Stimulated activated CD4-positive, alpha-beta T cell treated with anti-CD3 and anti-CD28 coated beads, Interleukin-1b, Interleukin-23, amount 100 ng/mL, for 1 hour (primary cell): ENCODE measurements at regions not wholly inside any gene's neighbourhood (a gene's known extent, or its start where the extent isn't known, plus 50 kb on each side); places are given as distances from the start of the nearest gene placed in this dataset.
"Not testable (repeated sequence)": the region's sequence is repeated elsewhere in the genome, so short reads cannot be mapped to it uniquely, and the experiment has no call there.

ENCODE experiments used
- DNase-seq, 2 donors: peaks; one replicate each; pipeline ENCODE4 v3.0.0-alpha.2; 2020; ENCODE audit warnings: low read depth in 2 of 2

GRCh38 chr2:82814146-82814545, 1644.9 kb downstream of the SUCLG1 start:
- no peak for DNase-seq

DNA sequence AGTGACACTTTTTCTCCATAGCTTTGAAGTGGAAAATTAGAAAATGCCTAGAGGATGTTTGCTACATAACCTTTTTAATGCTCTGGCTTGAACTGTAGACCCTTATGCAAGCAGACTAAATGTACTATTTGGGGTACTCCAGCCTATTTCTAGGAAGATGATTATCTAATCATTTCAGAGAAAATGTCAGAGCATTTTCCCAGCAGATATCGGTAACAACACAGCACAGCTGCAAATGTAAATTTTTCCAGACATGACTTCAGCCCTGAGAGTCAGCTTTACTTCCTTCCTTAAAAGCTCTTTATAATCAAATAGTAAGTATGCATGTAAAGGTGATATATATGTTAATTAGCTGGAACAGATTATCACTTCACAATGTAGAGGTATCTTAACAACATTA, 1647.1 kb downstream of the SUCLG1 start:
- no peak for DNase-seq

DNA sequence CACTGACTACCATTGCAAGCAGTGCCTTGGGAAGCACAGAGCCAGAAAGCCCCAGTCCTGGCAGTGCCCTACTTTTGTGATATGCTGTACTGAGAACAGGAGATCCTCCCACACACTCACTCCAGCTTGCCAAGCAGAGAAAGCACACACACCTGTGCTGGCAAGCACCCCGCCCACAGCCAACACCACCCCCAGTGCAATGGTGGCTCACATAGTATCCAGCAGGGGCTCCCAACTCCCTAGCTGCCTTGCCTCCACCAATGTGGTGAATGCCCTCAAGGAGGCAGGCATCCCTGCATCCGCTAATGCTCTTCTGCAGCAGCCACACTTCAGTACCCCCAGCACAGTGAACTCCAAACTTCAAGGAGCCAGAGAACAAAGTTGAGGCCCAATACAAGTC, 1655.8 kb downstream of the SUCLG1 start:
- no peak for DNase-seq

- no peak for DNase-seq
Measured at GRCh38 chr2:82797469-82797868, 1661.6 kb downstream of the SUCLG1 start.

- no peak for DNase-seq
Measured at GRCh38 chr2:82796132-82796531, 1662.9 kb downstream of the SUCLG1 start.

GRCh38 chr2:82795446-82795845, 1663.6 kb downstream of the SUCLG1 start:
- DNase-seq = no peak

- DNase-seq = no peak
Measured at GRCh38 chr2:82793711-82794435, 1665.2 kb downstream of the SUCLG1 start.

- DNase-seq = no peak
Measured at GRCh38 chr2:82792316-82792715, 1666.8 kb downstream of the SUCLG1 start.

- DNase-seq = no peak
Measured at GRCh38 chr2:82790206-82791021, 1668.7 kb downstream of the SUCLG1 start.

DNA sequence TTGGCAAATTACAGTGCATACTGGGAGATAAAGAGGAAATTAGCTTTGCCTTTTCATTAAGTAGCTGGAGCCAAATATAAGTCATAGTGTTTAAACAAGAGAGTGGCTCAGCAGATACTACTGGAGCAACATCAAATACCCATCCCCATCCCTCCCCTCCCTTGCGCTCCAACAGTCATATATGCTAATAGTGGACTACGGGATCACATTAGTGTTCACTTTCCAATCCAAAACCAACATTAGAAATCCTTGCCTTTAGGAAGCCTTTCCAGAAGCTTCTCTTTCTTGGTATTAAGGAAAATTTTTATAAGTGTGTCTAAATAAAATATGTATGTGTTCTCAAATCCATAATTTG, 1669.3 kb downstream of the SUCLG1 start:
- DNase-seq = no peak

DNA sequence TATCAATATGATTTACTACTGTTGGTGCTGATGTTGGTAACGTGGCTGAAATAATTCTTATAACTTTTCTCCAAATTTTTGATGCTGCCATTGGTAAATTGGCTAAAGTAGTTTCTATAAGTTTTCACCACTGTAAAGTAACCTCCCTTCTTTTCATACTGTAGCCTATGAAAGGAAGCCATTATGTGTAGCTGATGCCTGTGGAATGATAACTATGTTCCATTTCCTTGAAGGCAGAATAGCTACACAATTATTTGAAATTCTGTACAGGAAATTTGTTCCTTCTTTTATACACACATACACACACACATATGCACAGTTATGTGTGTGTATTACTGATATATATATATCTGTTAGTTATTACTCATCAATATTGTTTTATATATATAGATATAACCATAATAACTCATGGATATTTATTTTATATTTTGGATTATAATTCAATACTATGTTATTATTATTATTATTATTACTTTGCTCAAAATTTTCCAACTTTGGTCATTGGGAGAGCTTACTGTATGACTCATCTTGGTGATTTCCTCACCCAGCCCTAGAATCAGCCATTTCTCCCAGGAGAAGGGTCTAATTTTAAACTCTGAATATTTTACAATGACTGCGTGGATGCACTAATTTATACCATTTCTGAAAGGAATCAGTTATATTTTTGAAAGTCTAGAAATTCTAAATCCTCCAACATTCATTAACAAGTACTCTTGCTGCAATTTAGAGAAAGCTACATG, 1677.7 kb downstream of the SUCLG1 start:
- DNase-seq = no peak

- DNase-seq = no peak
Measured at GRCh38 chr2:82780050-82780449, 1679.0 kb downstream of the SUCLG1 start.

DNA sequence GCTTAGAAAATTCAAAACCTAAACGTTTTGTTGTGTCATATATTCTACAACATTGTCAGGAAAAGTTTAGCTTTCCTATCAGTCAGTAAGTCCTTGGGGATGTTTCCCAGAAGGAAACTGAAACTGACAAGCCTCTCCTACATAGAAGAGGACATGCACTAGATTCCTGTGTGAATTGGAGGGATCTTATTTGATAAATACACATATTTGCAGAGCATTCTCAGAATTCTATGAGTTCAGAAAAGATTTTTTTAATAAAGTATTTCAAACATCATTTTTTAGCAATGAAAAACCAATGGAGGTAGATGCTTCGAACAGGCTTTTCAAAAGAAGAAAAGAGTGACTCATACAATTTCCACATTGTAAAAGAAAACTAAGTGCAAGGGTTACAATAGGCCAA, 1706.7 kb downstream of the SUCLG1 start:
- DNase-seq = no peak

GRCh38 chr2:82748653-82749052, 1710.4 kb downstream of the SUCLG1 start:
- no peak for DNase-seq

GRCh38 chr2:82740527-82740926, 1718.6 kb downstream of the SUCLG1 start:
- DNase-seq = no peak

DNA sequence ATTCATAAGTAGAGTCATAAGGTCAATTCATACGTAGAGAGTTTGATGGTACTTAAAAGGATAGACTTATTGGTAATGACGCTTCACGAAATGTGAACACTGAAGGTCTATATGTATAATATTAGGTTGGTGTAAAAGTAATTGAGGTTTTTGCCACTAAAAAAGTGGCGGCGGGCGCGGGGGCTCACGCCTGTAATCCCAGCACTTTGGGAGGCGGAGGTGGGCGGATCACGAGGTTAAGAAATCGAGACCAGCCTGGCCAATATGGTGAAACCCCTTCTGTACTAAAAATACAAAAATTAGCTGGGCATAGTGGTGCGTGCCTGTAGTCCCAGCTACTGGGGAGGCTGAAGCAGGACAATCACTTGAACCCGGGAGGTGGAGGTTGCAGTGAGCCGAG, 1721.1 kb downstream of the SUCLG1 start:
- DNase-seq = not testable (repeated sequence)

DNA sequence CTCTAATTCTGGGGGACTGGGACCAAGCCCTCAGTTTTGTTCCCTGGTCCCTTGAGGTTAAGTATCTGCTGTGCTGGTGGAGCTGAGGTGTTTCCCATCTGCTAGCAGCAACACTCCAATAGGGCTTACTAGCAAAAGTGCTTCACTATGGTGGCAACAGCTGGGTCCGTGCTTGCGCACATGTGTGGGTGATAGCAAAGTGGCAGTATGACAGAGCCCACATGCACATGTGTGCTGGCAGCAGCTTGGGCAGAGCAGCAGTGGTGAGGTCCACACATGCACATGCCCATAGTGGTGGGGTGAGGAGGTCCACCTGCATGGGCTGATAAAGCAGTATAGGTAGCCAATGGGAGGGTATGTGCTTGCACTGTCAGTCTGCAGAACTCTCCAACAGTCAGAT, 1723.7 kb downstream of the SUCLG1 start:
- DNase-seq = no peak

DNA sequence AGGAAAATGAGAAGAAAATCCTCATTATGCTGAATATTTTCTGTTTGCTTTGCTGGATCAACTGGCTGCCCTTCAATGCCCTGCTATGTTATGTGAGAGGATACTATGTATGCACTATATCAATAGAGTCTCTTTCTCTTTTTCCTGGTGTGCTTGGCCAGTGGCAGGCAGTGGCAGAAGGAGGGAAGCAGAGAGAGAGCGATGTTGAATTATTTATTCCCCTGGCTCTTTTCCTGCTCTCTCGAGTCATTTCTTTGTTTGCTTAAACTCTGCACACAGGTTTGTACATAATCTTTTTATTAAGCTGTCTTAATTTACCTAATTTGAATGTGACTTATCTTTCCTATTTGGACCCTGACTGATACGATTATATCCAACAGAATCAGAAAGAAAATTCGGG, 1727.3 kb downstream of the SUCLG1 start:
- no peak for DNase-seq

GRCh38 chr2:82730811-82731210, 1728.3 kb downstream of the SUCLG1 start:
- no peak for DNase-seq

- DNase-seq = no peak
Measured at GRCh38 chr2:82728090-82728489, 1731.0 kb downstream of the SUCLG1 start.

DNA sequence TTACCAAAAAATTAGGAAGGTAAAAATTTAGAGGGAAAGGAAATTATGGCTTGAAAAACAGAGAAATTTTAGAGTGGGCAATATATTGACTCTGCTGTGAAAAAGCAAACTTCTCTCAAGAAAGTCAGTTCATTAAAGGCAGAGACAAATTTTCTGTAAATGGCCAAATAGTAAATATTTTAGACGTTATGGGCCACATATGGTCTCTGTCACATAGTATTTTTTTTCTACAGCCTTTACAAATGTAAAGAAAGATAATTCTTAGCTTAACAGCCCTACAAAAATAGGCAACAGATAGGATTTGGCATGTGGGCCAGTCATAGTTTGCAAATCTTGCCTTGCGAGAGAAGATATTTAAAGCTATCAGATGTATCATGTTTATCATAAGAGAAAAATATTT, 1750.4 kb downstream of the SUCLG1 start:
- no peak for DNase-seq

- DNase-seq = no peak
Measured at GRCh38 chr2:82697231-82697630, 1761.8 kb downstream of the SUCLG1 start.

DNA sequence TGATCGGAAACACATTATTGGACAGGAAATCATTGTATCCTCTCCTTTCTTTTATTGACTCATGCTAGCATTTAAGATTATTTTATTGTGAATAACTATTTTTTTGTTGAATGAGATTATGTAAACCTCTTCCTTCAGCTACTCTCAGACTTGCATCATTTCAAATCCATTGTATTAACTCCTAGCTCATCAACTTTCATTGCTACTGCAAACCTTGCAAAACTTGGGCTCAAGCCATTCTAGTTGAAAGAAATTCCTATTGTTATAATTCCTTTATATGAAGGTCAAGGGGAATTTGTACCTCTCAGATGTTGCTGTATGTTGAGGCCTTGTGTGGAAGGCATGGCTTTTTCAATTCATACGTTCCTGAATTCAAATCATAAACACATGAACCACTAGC, 1764.6 kb downstream of the SUCLG1 start:
- DNase-seq = no peak
